HEK293T (cell line): ENCODE measurements at regions not wholly inside any gene's neighbourhood (a gene's known extent, or its start where the extent isn't known, plus 50 kb on each side); places are given as distances from the start of the nearest gene placed in this dataset.

ENCODE experiments used
- CTCF ChIA-PET: fragments of 350-600 bp; formaldehyde crosslinking; extraction: SDS; loops from one replicate; lab custom pipeline; 2021; ENCODE audit warnings: antibody characterized with exemption, inconsistent platforms; lab: Yijun Ruan, JAX
- POLR2A ChIA-PET: fragments of 350-600 bp; formaldehyde crosslinking; extraction: SDS; loops from one replicate; lab custom pipeline; 2020; ENCODE audit warnings: antibody characterized with exemption, inconsistent platforms; lab: Yijun Ruan, JAX
- DNase-seq: peaks from one replicate; pipeline ENCODE4 v3.0.0; 2012; ENCODE audit warnings: mixed read lengths; ENCODE audit errors: extremely low spot score
- ARNT ChIP-seq: fragments of 450-650 bp; IDR thresholded peaks from 2 replicates; pipeline ENCODE4 v1.6.1; 2017; ENCODE audit warnings: mild to moderate bottlenecking
- BHLHE40 ChIP-seq: fragments of 450-650 bp; IDR thresholded peaks from 2 replicates; pipeline ENCODE4 v1.6.1; 2016; ENCODE audit warnings: mild to moderate bottlenecking, moderate library complexity, borderline replicate concordance
- CTBP1 ChIP-seq: fragments of 450-650 bp; IDR thresholded peaks from 2 replicates; pipeline ENCODE4 v1.6.1; 2016; ENCODE audit warnings: borderline replicate concordance
- ELF4 ChIP-seq: fragments of 450-650 bp; IDR thresholded peaks from 2 replicates; pipeline ENCODE4 v1.6.1; 2017; ENCODE audit warnings: antibody characterized with exemption
- FOXA1 ChIP-seq: fragments of 450-650 bp; IDR thresholded peaks from 2 replicates; pipeline ENCODE4 v1.6.1; 2016; ENCODE audit warnings: mild to moderate bottlenecking
- FOXK2 ChIP-seq: fragments of 450-650 bp; IDR thresholded peaks from 2 replicates; pipeline ENCODE4 v1.6.1; 2016; ENCODE audit warnings: mild to moderate bottlenecking
- FOXM1 ChIP-seq: fragments of 450-650 bp; IDR thresholded peaks from 2 replicates; pipeline ENCODE4 v1.6.1; 2017; ENCODE audit warnings: mild to moderate bottlenecking, borderline replicate concordance
- HDGF ChIP-seq: fragments of 450-650 bp; IDR thresholded peaks from 2 replicates; pipeline ENCODE4 v1.6.1; 2017; ENCODE audit warnings: antibody characterized with exemption, borderline replicate concordance
- L3MBTL2 ChIP-seq: fragments of 450-650 bp; conservative IDR thresholded peaks from 2 replicates; pipeline ENCODE4 v1.6.1; 2016; ENCODE audit warnings: mild to moderate bottlenecking
- LEF1 ChIP-seq: fragments of 450-650 bp; IDR thresholded peaks from 2 replicates; pipeline ENCODE4 v1.6.1; 2017; ENCODE audit warnings: mild to moderate bottlenecking, borderline replicate concordance
- NFRKB ChIP-seq: fragments of 450-650 bp; IDR thresholded peaks from 2 replicates; pipeline ENCODE4 v1.6.1; 2016; ENCODE audit warnings: mild to moderate bottlenecking, moderate library complexity
- SP1 ChIP-seq: fragments of 450-650 bp; IDR thresholded peaks from 2 replicates; pipeline ENCODE4 v1.6.1; 2017
- SUZ12 ChIP-seq: fragments of 450-650 bp; IDR thresholded peaks from 2 replicates; pipeline ENCODE4 v1.6.1; 2016; ENCODE audit warnings: mild to moderate bottlenecking
- TARDBP ChIP-seq: fragments of 450-650 bp; IDR thresholded peaks from 2 replicates; pipeline ENCODE4 v1.6.1; 2016
- ZNF384 ChIP-seq: fragments of 450-650 bp; IDR thresholded peaks from 2 replicates; pipeline ENCODE4 v1.6.1; 2016
- TF ChIP-seq, protein P1 (sequence below): fragments of 450-650 bp; IDR thresholded peaks from 2 replicates; pipeline ENCODE4 v1.6.1; 2016

DNA sequence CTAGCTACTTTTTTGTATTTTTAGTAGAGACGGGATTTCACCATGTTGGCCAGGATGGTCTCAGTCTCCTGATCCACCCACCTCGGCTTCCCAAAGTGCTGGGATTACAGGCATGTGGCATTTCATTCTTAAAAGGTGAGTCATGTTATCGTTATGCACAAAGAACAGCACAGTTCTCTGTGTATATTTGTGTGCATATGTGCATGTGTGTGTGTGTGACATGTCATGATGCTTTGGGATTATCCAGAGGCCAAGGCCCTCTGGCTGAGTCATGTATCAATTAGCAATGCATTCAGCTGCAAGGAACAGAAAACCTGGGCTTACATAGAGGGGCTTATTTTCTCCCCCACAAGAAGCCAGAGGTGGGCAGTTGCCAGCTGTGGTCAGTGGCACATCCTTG is 301.7 kb upstream of the KAZN start:
- TF ChIP-seq FOXK2, result no peak
- TF ChIP-seq SUZ12, result no peak
- TF ChIP-seq FOXA1, result no peak
- ChIA-PET POLR2A (no interaction called here), CTCF (no interaction called here)
- DNase-seq, result no peak

- ChIA-PET CTCF (no interaction called here), POLR2A (no interaction called here)
- no peak for TF ChIP-seq SP1
- TF ChIP-seq ELF4, result no peak
- no peak for TF ChIP-seq FOXK2
- TF ChIP-seq LEF1, result no peak
- no peak for TF ChIP-seq HDGF
- no peak for TF ChIP-seq FOXA1
- TF ChIP-seq BHLHE40, result no peak
- TF ChIP-seq NFRKB, result no peak
- TF ChIP-seq CTBP1, result no peak
- no peak for TF ChIP-seq ARNT
- TF ChIP-seq FOXM1, result no peak
- TF ChIP-seq, protein P1, sequence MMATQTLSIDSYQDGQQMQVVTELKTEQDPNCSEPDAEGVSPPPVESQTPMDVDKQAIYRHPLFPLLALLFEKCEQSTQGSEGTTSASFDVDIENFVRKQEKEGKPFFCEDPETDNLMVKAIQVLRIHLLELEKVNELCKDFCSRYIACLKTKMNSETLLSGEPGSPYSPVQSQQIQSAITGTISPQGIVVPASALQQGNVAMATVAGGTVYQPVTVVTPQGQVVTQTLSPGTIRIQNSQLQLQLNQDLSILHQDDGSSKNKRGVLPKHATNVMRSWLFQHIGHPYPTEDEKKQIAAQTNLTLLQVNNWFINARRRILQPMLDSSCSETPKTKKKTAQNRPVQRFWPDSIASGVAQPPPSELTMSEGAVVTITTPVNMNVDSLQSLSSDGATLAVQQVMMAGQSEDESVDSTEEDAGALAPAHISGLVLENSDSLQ, result no peak
- TF ChIP-seq SUZ12, result no peak
- no peak for TF ChIP-seq TARDBP
- TF ChIP-seq ZNF384, result no peak
- no peak for TF ChIP-seq L3MBTL2
- DNase-seq, result no peak
Observed at GRCh38 chr1:14297356-14297755, 301.1 kb upstream of the KAZN start.

DNA sequence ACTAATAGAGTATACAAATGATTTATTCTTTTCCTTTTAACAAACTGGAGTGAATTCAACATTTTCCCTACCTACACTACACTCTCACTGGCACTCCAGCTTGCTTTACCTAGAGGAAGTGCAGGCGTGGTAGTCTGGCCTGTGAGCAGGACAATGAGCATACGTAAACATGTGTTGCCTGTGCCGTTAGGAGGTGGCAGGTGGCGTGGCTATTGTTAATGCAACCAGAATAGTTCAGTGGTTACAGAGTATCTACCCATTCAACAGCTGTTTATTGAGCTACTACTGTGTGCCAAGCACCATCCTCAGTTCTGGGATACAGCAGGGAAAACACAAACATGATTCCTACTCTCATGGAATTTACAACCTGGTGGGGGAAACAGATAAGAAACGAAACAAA is 299.7 kb upstream of the KAZN start:
- no peak for DNase-seq
- CTCF ChIA-PET, result no interaction called here
- TF ChIP-seq FOXK2 (no peak), HDGF (no peak), NFRKB (no peak), ARNT (no peak), CTBP1 (no peak), BHLHE40 (no peak), TARDBP (no peak)
- TF ChIP-seq, protein P1, result no peak
- POLR2A ChIA-PET, result interaction anchor here (0.6 kb wide), 1 partner anchor 1849 kb away, joined by 4 read pairs; no protein-coding TSS in a partner anchor

GRCh38 chr1:14300991-14301703 is 297.3 kb upstream of the KAZN start:
- POLR2A ChIA-PET, result no interaction called here
- TF ChIP-seq TARDBP (no peak), FOXK2 (no peak), ZNF384 (no peak), FOXM1 (no peak)
- TF ChIP-seq, protein P1, result no peak
- DNase-seq, result no peak
- CTCF ChIA-PET, result interaction anchor here (1.5 kb wide), 1 partner anchor 188 kb away, joined by 3 read pairs; no protein-coding TSS in a partner anchor

DNA sequence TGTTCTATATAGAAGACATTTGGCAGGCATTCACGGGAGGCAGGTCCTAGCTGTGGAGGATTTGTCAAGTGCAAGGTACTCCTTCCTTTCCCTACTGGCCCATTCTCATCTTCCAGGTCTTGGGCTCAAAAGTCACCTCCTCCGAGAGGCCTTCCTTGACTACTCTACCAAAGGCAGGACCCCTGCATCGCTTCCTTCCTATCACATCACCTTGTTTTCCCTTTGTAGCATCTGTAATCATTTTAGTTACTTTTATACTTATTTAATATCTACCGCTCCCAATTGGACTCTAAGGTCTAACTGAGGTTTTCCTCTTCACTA is 296.8 kb upstream of the KAZN start:
- ChIA-PET CTCF (interaction anchor here (1.5 kb wide), 1 partner anchor 188 kb away, joined by 3 read pairs; no protein-coding TSS in a partner anchor), POLR2A (no interaction called here)
- TF ChIP-seq SP1 (no peak), LEF1 (no peak), TARDBP (no peak), ARNT (no peak), HDGF (no peak), BHLHE40 (no peak), FOXM1 (no peak), ZNF384 (no peak), FOXA1 (no peak), ELF4 (no peak), SUZ12 (no peak), FOXK2 (no peak), L3MBTL2 (no peak), CTBP1 (no peak), NFRKB (no peak)
- TF ChIP-seq, protein P1, result no peak
- DNase-seq, result no peak

GRCh38 chr1:14302025-14302424 is 296.5 kb upstream of the KAZN start:
- no peak for TF ChIP-seq CTBP1
- TF ChIP-seq L3MBTL2, result no peak
- TF ChIP-seq SP1, result no peak
- TF ChIP-seq FOXM1, result no peak
- no peak for TF ChIP-seq SUZ12
- TF ChIP-seq BHLHE40, result no peak
- TF ChIP-seq TARDBP, result no peak
- no peak for TF ChIP-seq ZNF384
- no peak for TF ChIP-seq FOXK2
- TF ChIP-seq, protein P1, result no peak
- TF ChIP-seq ELF4, result no peak
- TF ChIP-seq ARNT, result no peak
- TF ChIP-seq FOXA1, result no peak
- TF ChIP-seq LEF1, result no peak
- TF ChIP-seq HDGF, result no peak
- TF ChIP-seq NFRKB, result no peak
- POLR2A ChIA-PET, result no interaction called here
- no peak for DNase-seq
- CTCF ChIA-PET, result interaction anchor here (1.5 kb wide), 1 partner anchor 188 kb away, joined by 3 read pairs; no protein-coding TSS in a partner anchor
